GM23248 (cell line): ENCODE measurements at regions not wholly inside any gene's neighbourhood (a gene's known extent, or its start where the extent isn't known, plus 50 kb on each side); places are given as distances from the start of the nearest gene placed in this dataset.

Experiments
- DNase-seq: peaks from one replicate; pipeline ENCODE4 v3.0.0-alpha.2; 2015
- H2AFZ ChIP-seq: fragments of 200-600 bp; sonication (generic); 2 replicates; pipeline ENCODE4 v1.6.1; 2016; ENCODE audit warnings: antibody characterized with exemption
- H3F3A ChIP-seq: fragments of 200-600 bp; sonication (generic); 2 replicates; pipeline ENCODE4 v1.6.1; 2016; ENCODE audit warnings: mild to moderate bottlenecking, antibody characterized with exemption, mixed run types; ENCODE audit not compliant: insufficient read depth
- H3K27ac ChIP-seq: fragments of 200-600 bp; sonication (generic); 2 replicates; pipeline ENCODE4 v1.5.1; 2016; ENCODE audit warnings: mild to moderate bottlenecking
- H3K27me3 ChIP-seq: fragments of 200-600 bp; sonication (generic); replicated peaks from 2 replicates; pipeline ENCODE4 v1.6.1; 2016; ENCODE audit warnings: mild to moderate bottlenecking; ENCODE audit not compliant: insufficient read depth
- H3K36me3 ChIP-seq: fragments of 200-600 bp; sonication (generic); 2 replicates; pipeline ENCODE4 v1.6.1; 2016; ENCODE audit warnings: low read depth, mild to moderate bottlenecking
- H3K4me1 ChIP-seq: fragments of 200-600 bp; sonication (generic); 2 replicates; pipeline ENCODE4 v1.6.1; 2016; ENCODE audit warnings: mild to moderate bottlenecking; ENCODE audit not compliant: insufficient read depth
- H3K4me2 ChIP-seq: fragments of 200-600 bp; sonication (generic); one replicate; pipeline ENCODE4 v1.6.1; 2016; ENCODE audit warnings: mild to moderate bottlenecking; ENCODE audit not compliant: unreplicated experiment
- H3K4me3 ChIP-seq: fragments of 200-600 bp; sonication (generic); 2 replicates; pipeline ENCODE4 v1.5.1; 2016; ENCODE audit warnings: mild to moderate bottlenecking
- H3K79me2 ChIP-seq: fragments of 200-600 bp; sonication (generic); 2 replicates; pipeline ENCODE4 v1.6.1; 2016; ENCODE audit warnings: mild to moderate bottlenecking; ENCODE audit not compliant: insufficient read depth
- H3K9ac ChIP-seq: fragments of 200-600 bp; sonication (generic); 2 replicates; pipeline ENCODE4 v1.6.1; 2016; ENCODE audit warnings: mild to moderate bottlenecking
- H3K9me2 ChIP-seq: fragments of 200-600 bp; sonication (generic); 2 replicates; pipeline ENCODE4 v1.6.1; 2016; ENCODE audit warnings: mixed run types, mild to moderate bottlenecking, moderate library complexity; ENCODE audit not compliant: insufficient read depth
- H3K9me3 ChIP-seq: fragments of 200-600 bp; sonication (generic); one replicate; pipeline ENCODE4 v1.6.1; 2017; ENCODE audit warnings: low read depth
- H4K20me1 ChIP-seq: fragments of 200-600 bp; sonication (generic); 2 replicates; pipeline ENCODE4 v1.6.0; 2016; ENCODE audit not compliant: insufficient read depth
- EZH2 ChIP-seq: fragments of 200-600 bp; sonication (generic); IDR thresholded peaks from 2 replicates; pipeline ENCODE4 v1.6.1; 2018; ENCODE audit warnings: antibody characterized with exemption, mild to moderate bottlenecking; ENCODE audit not compliant: insufficient read depth, poor library complexity, severe bottlenecking
- EZH2phosphoT487 ChIP-seq: fragments of 200-600 bp; sonication (generic); IDR thresholded peaks from 2 replicates; pipeline ENCODE4 v1.6.1; 2018; ENCODE audit warnings: antibody characterized with exemption, moderate library complexity, mild to moderate bottlenecking, low read depth; ENCODE audit not compliant: insufficient read depth
- WGBS, 2 experiments: methylation state at CpG; one replicate each; pipeline ENCODE4 v1.1.6; 2015 to 2017; ENCODE audit warnings: low lambda C conversion rate in 2 of 2, low coverage in 1 of 2; ENCODE audit errors: missing lambda C conversion rate in 2 of 2; 5-methylcytosine and 5-hydroxymethylcytosine counted together
- in situ Hi-C: fragments of 300-500 bp; cut with MboI; formaldehyde crosslinking; loops from 2 replicates; pipeline ENCODE4 v1.15.0; 2020

DNA sequence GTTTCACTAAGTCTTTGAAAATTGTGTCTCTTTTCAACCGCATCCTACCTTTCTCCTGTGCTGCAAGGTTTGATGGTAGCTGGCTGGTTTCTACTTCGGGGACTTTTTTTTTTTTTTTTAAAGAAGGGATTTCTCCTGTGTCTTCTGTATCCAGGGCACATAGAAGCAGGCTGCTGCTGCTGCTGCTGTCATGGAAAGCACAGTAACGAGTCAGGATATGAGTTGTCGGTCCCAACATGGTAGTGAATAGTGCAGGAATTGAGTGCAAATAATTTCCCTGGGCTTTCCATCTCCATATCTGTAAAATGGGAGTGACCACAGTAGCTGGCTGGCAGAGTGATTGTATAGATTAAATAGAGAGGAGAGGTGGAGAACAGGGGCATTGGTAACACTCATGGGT lies 118.3 kb upstream of the NAV2 start:
- H4K20me1 ChIP-seq, result no peaks in the 10 kb centered on the region
- peak; percentile 55 for DNase-seq
- 79 to 85% methylated on average over 4 of the region's 4 CpGs for WGBS, 2 experiments
- H3K9me3 ChIP-seq, result no peaks in the 10 kb centered on the region
- no peak overlapping the region for H2AFZ ChIP-seq
- in situ Hi-C loops, result no loop called here
- no peaks in the 10 kb centered on the region for H3K27me3 ChIP-seq
- H3K4me1 ChIP-seq, result peaks cover 49% of the 10 kb centered on the region
- no peak overlapping the region for H3K27ac ChIP-seq
- H3K79me2 ChIP-seq, result no peaks in the 10 kb centered on the region
- H3K36me3 ChIP-seq, result no peaks in the 10 kb centered on the region
- no peaks in the 10 kb centered on the region for H3K9me2 ChIP-seq
- H3K4me3 ChIP-seq, result no peak overlapping the region
- TF ChIP-seq EZH2phosphoT487 (no peak), EZH2 (no peak)
- H3K4me2 ChIP-seq, result no peak overlapping the region
- no peak overlapping the region for H3K9ac ChIP-seq
- peaks cover 29% of the 10 kb centered on the region for H3F3A ChIP-seq

DNA sequence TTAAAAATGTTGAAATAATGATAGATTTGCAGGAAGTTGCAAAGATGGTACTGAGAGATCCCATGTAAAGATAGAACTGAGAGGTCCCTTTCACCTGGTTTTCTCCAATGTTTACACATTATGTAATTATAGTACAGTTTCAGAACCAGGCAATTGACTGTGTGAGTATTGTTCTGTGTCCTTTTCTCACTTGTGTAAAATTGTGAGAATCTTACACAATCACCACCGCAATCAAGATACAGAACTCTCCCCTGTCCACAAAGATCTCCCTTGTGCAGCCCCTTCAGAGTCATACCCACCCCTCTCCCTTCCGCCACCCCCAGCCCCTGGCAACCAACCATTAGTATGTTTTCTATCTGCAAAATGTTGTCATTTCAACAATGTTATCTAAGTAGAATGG lies 119.8 kb upstream of the NAV2 start:
- in situ Hi-C loops, result no loop called here
- Histone ChIP-seq H3K4me1 (peaks cover 38% of the 10 kb centered on the region), H4K20me1 (no peaks in the 10 kb centered on the region), H2AFZ (no peak overlapping the region), H3K9me3 (no peaks in the 10 kb centered on the region), H3K9me2 (no peaks in the 10 kb centered on the region), H3K27me3 (no peaks in the 10 kb centered on the region), H3K27ac (no peak overlapping the region), H3K4me3 (no peak overlapping the region), H3K4me2 (no peak overlapping the region), H3F3A (peaks cover 29% of the 10 kb centered on the region), H3K79me2 (no peaks in the 10 kb centered on the region), H3K36me3 (no peaks in the 10 kb centered on the region), H3K9ac (no peak overlapping the region)
- TF ChIP-seq EZH2phosphoT487 (no peak), EZH2 (no peak)
- WGBS, 2 experiments, result 95 to 98% methylated on average over 2 of the region's 2 CpGs
- no peak for DNase-seq

DNA sequence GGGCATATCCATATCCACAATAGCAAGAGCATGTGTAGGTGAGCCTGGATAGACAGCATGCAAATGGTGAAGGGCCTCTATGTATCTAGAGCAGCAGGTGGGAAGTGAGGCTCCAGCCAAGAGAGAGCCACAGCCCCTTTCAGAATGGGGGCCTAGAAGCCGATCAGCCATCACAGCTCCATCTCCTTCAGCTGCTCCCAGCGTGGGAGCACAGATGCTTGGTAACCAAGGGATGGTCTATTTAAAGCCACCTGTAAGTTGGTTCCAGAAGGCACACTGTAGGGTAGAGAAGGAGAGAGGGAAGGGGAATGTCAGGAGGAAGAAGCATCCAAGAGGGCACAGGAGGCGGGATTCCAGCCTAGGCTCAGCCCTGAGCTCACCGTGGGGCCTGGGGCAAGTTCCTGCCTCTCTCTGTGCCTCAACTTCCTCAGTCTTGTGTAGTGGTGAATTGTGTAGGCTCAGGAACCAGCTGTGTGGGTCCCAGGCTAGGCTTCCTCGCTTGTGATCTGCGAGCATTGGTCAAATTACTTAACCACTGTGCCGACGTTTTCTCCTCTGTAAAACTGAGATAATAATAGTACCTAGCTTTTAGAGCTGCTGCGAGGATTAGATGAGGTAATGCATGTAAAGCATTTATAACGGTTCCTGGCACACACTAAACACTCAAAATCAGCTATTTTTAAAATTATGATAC lies 122.9 kb upstream of the NAV2 start:
- no peak for DNase-seq
- Histone ChIP-seq H3K9ac (no peak overlapping the region), H3F3A (peaks cover 2% of the 10 kb centered on the region), H3K4me2 (no peak overlapping the region), H3K4me1 (peaks cover 9% of the 10 kb centered on the region; the same call in 1 of the 2 replicates), H3K36me3 (no peaks in the 10 kb centered on the region), H3K27ac (no peak overlapping the region), H3K9me2 (no peaks in the 10 kb centered on the region), H3K79me2 (no peaks in the 10 kb centered on the region), H2AFZ (no peak overlapping the region), H3K9me3 (no peaks in the 10 kb centered on the region), H3K27me3 (no peaks in the 10 kb centered on the region), H4K20me1 (no peaks in the 10 kb centered on the region), H3K4me3 (no peak overlapping the region)
- in situ Hi-C loops, result no loop called here
- TF ChIP-seq EZH2 (no peak), EZH2phosphoT487 (no peak)
- WGBS, 2 experiments, result 90 to 93% methylated on average over 10 of the region's 10 CpGs

DNA sequence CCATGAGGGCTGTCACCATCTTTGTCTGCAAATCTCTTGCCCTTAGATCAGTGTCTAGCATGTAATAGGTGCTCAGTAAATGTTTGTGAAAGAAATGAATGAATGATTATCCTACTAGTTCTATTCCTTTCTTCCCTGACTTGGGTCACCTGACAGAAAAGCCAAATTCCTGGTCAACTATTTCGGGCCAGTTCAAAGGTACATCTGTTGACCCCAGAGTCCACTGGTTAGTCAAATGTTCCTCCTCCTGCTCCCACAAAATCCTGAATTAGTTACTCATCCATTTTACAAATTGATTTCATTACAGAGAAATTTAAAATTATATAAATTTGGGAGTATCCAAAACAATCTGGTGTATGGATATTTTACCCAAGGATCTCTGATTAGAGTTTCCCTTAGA lies 124.7 kb upstream of the NAV2 start:
- no peak overlapping the region for H3K27ac ChIP-seq
- no peaks in the 10 kb centered on the region for H3K4me1 ChIP-seq
- no peaks in the 10 kb centered on the region for H3K9me2 ChIP-seq
- no peaks in the 10 kb centered on the region for H3K36me3 ChIP-seq
- no peak overlapping the region for H3K4me3 ChIP-seq
- no peak overlapping the region for H2AFZ ChIP-seq
- H3K9me3 ChIP-seq, result no peaks in the 10 kb centered on the region
- DNase-seq, result no peak
- WGBS, 2 experiments, result 87 to 88% methylated on average over 1 of the region's 1 CpG
- H3K9ac ChIP-seq, result no peak overlapping the region
- H4K20me1 ChIP-seq, result no peaks in the 10 kb centered on the region
- TF ChIP-seq EZH2phosphoT487, result no peak
- TF ChIP-seq EZH2, result no peak
- H3K27me3 ChIP-seq, result no peaks in the 10 kb centered on the region
- H3K4me2 ChIP-seq, result no peak overlapping the region
- in situ Hi-C loops, result no loop called here
- H3F3A ChIP-seq, result no peaks in the 10 kb centered on the region
- H3K79me2 ChIP-seq, result no peaks in the 10 kb centered on the region
